Caco-2 (cell line): ENCODE measurements at regions not wholly inside any gene's neighbourhood (a gene's known extent, or its start where the extent isn't known, plus 50 kb on each side); places are given as distances from the start of the nearest gene placed in this dataset.

Experiments used
- BruUV-seq: library from RNA; stranded (reverse); fragments of 400-500 nt; replicated peaks from 2 replicates; lab custom pipeline; 2021; lab: Mats Ljungman, UMichigan
- CTCF ChIA-PET: fragments of 300-600 bp; sonication (Branson Sonifier 250); formaldehyde crosslinking; loops from one replicate; lab custom pipeline; 2022; ENCODE audit warnings: antibody characterized with exemption; lab: Charles Lee
- POLR2A ChIA-PET: fragments of 300-600 bp; sonication (Branson Sonifier 250); formaldehyde crosslinking; loops from one replicate; lab custom pipeline; 2022; ENCODE audit warnings: antibody characterized with exemption; lab: Charles Lee
- DNase-seq, 2 experiments: peaks; one replicate each; pipeline versions ENCODE4 v3.0.0 to v3.0.0-alpha.2; 2020 to 2022
- H3K27me3 ChIP-seq: replicated peaks from 2 replicates; pipeline ENCODE4 v1.6.0; 2011; ENCODE audit warnings: low read length; ENCODE audit not compliant: control insufficient read depth, insufficient read depth
- H3K36me3 ChIP-seq: 2 replicates; pipeline ENCODE4 v1.5.1; 2011; ENCODE audit warnings: low read length; ENCODE audit not compliant: control insufficient read depth, insufficient read depth
- H3K4me1 ChIP-seq: fragments of 250-450 bp; sonication (Bioruptor Pico); 2 replicates; pipeline ENCODE4 v1.5.1; 2020; ENCODE audit warnings: mild to moderate bottlenecking
- H3K4me3 ChIP-seq: 2 replicates; pipeline ENCODE4 v1.5.1; 2011; ENCODE audit warnings: low read depth, mild to moderate bottlenecking, control low read depth, low read length
- H3K9me3 ChIP-seq: fragments of 250-450 bp; sonication (Bioruptor Pico); 2 replicates; pipeline ENCODE4 v1.5.1; 2020; ENCODE audit warnings: mild to moderate bottlenecking, moderate library complexity
- H3K27ac Mint-ChIP-seq: one replicate; pipeline ENCODE4 v1.8.0; 2022; ENCODE audit warnings: mixed read lengths; ENCODE audit not compliant: unreplicated experiment
- H3K27me3 Mint-ChIP-seq: one replicate; pipeline ENCODE4 v1.8.0; 2022; ENCODE audit warnings: mixed read lengths; ENCODE audit not compliant: insufficient read depth, unreplicated experiment
- H3K36me3 Mint-ChIP-seq: one replicate; pipeline ENCODE4 v1.8.0; 2022; ENCODE audit warnings: mild to moderate bottlenecking, mixed read lengths; ENCODE audit not compliant: insufficient read depth, unreplicated experiment
- H3K4me1 Mint-ChIP-seq: one replicate; pipeline ENCODE4 v1.8.0; 2022; ENCODE audit warnings: low read depth, mixed read lengths; ENCODE audit not compliant: unreplicated experiment
- H3K4me3 Mint-ChIP-seq: one replicate; pipeline ENCODE4 v1.8.0; 2022; ENCODE audit warnings: mild to moderate bottlenecking, moderate library complexity, mixed read lengths; ENCODE audit not compliant: unreplicated experiment
- H3K9me3 Mint-ChIP-seq: one replicate; pipeline ENCODE4 v1.8.0; 2022; ENCODE audit warnings: mixed read lengths; ENCODE audit not compliant: unreplicated experiment
- intact Hi-C: fragments of 100-400 bp; cut with micrococcal nuclease; formaldehyde crosslinking; loops from one replicate; pipeline ENCODE4 v1.10.0; 2022; ENCODE audit not compliant: unreplicated experiment
- TF ChIP-seq, protein P1 (sequence below), 2 experiments: fragments of 200-600 bp in 1 of 2; IDR thresholded peaks; 1 replicate in 1 of 2; 2 replicates in 1 of 2; pipeline versions ENCODE4 v1.5.1 to v1.8.0; 2011 to 2022; ENCODE audit warnings: antibody characterized with exemption in 1 of 2, control low read depth in 1 of 2, inconsistent platforms in 1 of 2, low read depth in 1 of 2, low read length in 1 of 2, mild to moderate bottlenecking in 1 of 2, moderate library complexity in 1 of 2; ENCODE audit not compliant: insufficient read depth in 1 of 2, severe bottlenecking in 1 of 2, unreplicated experiment in 1 of 2

- H3K27me3 ChIP-seq, result no peaks in the 10 kb centered on the region
- Mint-ChIP-seq H3K9me3 (peaks cover 29% of the 10 kb centered on the region), H3K36me3 (no peaks in the 10 kb centered on the region), H3K4me1 (no peaks in the 10 kb centered on the region), H3K27me3 (no peaks in the 10 kb centered on the region), H3K27ac (no peak overlapping the region), H3K4me3 (no peak overlapping the region)
- CTCF ChIA-PET, result no interaction called here
- H3K36me3 ChIP-seq, result no peaks in the 10 kb centered on the region
- intact Hi-C loops, result no loop called here
- no peak overlapping the region for H3K4me3 ChIP-seq
- H3K9me3 ChIP-seq, result peaks cover 7% of the 10 kb centered on the region
- BruUV-seq, result no TSS peak
- POLR2A ChIA-PET, result no interaction called here
- TF ChIP-seq, protein P1, sequence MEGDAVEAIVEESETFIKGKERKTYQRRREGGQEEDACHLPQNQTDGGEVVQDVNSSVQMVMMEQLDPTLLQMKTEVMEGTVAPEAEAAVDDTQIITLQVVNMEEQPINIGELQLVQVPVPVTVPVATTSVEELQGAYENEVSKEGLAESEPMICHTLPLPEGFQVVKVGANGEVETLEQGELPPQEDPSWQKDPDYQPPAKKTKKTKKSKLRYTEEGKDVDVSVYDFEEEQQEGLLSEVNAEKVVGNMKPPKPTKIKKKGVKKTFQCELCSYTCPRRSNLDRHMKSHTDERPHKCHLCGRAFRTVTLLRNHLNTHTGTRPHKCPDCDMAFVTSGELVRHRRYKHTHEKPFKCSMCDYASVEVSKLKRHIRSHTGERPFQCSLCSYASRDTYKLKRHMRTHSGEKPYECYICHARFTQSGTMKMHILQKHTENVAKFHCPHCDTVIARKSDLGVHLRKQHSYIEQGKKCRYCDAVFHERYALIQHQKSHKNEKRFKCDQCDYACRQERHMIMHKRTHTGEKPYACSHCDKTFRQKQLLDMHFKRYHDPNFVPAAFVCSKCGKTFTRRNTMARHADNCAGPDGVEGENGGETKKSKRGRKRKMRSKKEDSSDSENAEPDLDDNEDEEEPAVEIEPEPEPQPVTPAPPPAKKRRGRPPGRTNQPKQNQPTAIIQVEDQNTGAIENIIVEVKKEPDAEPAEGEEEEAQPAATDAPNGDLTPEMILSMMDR (IDR thresholded peaks at IDR 0.05; ENCODE audit: insufficient read depth in 1 of 2, low read depth in 1 of 2, low read length in 1 of 2, severe bottlenecking in 1 of 2, unreplicated experiment in 1 of 2), result no peak
- no peak for DNase-seq
- H3K4me1 ChIP-seq, result no peaks in the 10 kb centered on the region; the same call in 1 of the 2 replicates
Measured at GRCh38 chr2:52495816-52496215, 1271.8 kb upstream of the CHAC2 start.

DNA sequence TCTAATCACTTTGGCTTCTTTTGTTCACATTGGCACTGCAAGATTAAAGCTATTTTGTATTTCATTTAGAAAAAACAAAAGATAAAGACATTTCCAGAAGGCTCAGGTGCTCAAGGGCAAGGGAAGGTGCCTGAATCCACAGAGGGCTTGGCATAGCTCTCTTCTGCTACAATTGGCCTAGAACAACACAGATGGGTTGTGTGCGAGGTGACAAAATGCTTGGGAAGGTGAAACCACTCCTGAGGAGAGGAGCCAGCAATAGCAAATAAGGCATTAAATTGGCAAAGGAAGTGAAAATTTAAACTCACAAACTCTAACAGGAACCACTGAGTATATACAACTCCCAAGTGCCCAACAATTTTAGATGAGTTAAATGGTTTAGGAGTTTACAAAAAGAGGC, 1290.4 kb upstream of the CHAC2 start:
- H3K4me3 ChIP-seq, result no peak overlapping the region
- H3K27me3 Mint-ChIP-seq, result no peaks in the 10 kb centered on the region
- H3K4me1 Mint-ChIP-seq, result no peaks in the 10 kb centered on the region
- H3K36me3 Mint-ChIP-seq, result no peaks in the 10 kb centered on the region
- H3K4me3 Mint-ChIP-seq, result no peak overlapping the region
- DNase-seq, result no peak
- ChIA-PET CTCF (no interaction called here), POLR2A (no interaction called here)
- H3K9me3 ChIP-seq, result 0 out of 2 replicates have a peak, but pooled peaks cover 2% of the 10 kb centered on the region
- H3K9me3 Mint-ChIP-seq, result peaks cover 10% of the 10 kb centered on the region
- BruUV-seq, result no TSS peak
- no peaks in the 10 kb centered on the region for H3K36me3 ChIP-seq
- TF ChIP-seq, protein P1 (IDR thresholded peaks at IDR 0.05; ENCODE audit: insufficient read depth in 1 of 2, low read depth in 1 of 2, low read length in 1 of 2, severe bottlenecking in 1 of 2, unreplicated experiment in 1 of 2), result no peak
- H3K4me1 ChIP-seq, result no peaks in the 10 kb centered on the region
- no peaks in the 10 kb centered on the region for H3K27me3 ChIP-seq
- intact Hi-C loops, result no loop called here
- no peak overlapping the region for H3K27ac Mint-ChIP-seq

DNA sequence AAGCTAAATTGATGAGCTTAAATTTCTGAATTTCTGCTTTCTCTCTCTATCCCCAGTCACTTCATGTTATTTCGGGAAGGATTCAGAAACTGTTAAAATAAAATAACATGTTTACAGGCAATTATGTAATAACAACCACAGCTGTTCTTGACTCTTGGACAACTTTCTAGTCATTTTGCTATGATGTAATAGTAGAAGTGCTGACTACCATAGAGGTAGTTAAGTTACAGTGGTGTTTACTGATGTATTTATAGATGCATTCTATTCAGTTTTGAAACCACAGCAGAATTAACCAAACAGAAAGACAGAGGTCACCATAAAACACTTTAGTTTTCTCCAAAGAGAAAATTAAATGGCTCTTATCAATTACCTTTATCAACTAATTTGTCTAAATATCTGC, 1292.0 kb upstream of the CHAC2 start:
- H3K9me3 ChIP-seq, result 0 out of 2 replicates have a peak, but pooled peaks cover 2% of the 10 kb centered on the region
- intact Hi-C loops, result no loop called here
- BruUV-seq, result no TSS peak
- Mint-ChIP-seq H3K4me3 (no peak overlapping the region), H3K36me3 (no peaks in the 10 kb centered on the region), H3K27ac (no peak overlapping the region), H3K27me3 (no peaks in the 10 kb centered on the region), H3K9me3 (peaks cover 10% of the 10 kb centered on the region), H3K4me1 (no peaks in the 10 kb centered on the region)
- TF ChIP-seq, protein P1 (IDR thresholded peaks at IDR 0.05; ENCODE audit: insufficient read depth in 1 of 2, low read depth in 1 of 2, low read length in 1 of 2, severe bottlenecking in 1 of 2, unreplicated experiment in 1 of 2), result no peak
- ChIA-PET POLR2A (no interaction called here), CTCF (no interaction called here)
- no peak overlapping the region for H3K4me3 ChIP-seq
- no peaks in the 10 kb centered on the region for H3K36me3 ChIP-seq
- H3K27me3 ChIP-seq, result no peaks in the 10 kb centered on the region
- DNase-seq, result no peak
- H3K4me1 ChIP-seq, result no peaks in the 10 kb centered on the region
